IMR-90 (cell line): ENCODE measurements at regions not wholly inside any gene's neighbourhood (a gene's known extent, or its start where the extent isn't known, plus 50 kb on each side); places are given as distances from the start of the nearest gene placed in this dataset.

ENCODE experiments used
- ATAC-seq: fragments of 200-7000 bp; cut with Tn5 transposase; 2 replicates; pipeline ENCODE4 v1.9.1; 2020; ENCODE audit warnings: low read depth, mild to moderate bottlenecking, moderate library complexity
- BruUV-seq: library from RNA; stranded (reverse); fragments of 400-500 nt; replicated peaks from 2 replicates; lab custom pipeline; 2021; lab: Mats Ljungman, UMichigan
- CTCF ChIA-PET: fragments of 300-600 bp; formaldehyde crosslinking; extraction: SDS; loops from one replicate; lab custom pipeline; 2021; ENCODE audit warnings: antibody characterized with exemption; lab: Yijun Ruan, JAX
- POLR2A ChIA-PET: fragments of 300-600 bp; sonication (Branson Sonifier 250); formaldehyde crosslinking; loops from one replicate; lab custom pipeline; 2022; ENCODE audit warnings: antibody characterized with exemption; ENCODE audit not compliant: unreplicated experiment; lab: Charles Lee
- DNase-seq: peaks from one replicate; pipeline ENCODE4 v3.0.0; 2013
- H2AFZ ChIP-seq: replicated peaks from 2 replicates; pipeline ENCODE3; 2013; ENCODE audit warnings: low read length, mild to moderate bottlenecking; ENCODE audit not compliant: poor library complexity
- H2AK5ac ChIP-seq: 2 replicates; pipeline ENCODE4 v1.6.1; 2013; ENCODE audit warnings: low read depth, low read length, inconsistent platforms
- H2AK9ac ChIP-seq: replicated peaks from 2 replicates; pipeline ENCODE3; 2013; ENCODE audit warnings: mild to moderate bottlenecking, low read depth, low read length, moderate library complexity; ENCODE audit not compliant: poor library complexity
- H2BK120ac ChIP-seq: 2 replicates; pipeline ENCODE4 v1.6.1; 2013; ENCODE audit warnings: low read depth, low read length, inconsistent platforms
- H2BK15ac ChIP-seq: 3 replicates; pipeline ENCODE4 v1.6.1; 2013; ENCODE audit warnings: low read depth, low read length, inconsistent platforms
- H2BK20ac ChIP-seq: 2 replicates; pipeline ENCODE4 v1.6.1; 2013; ENCODE audit warnings: low read depth, mild to moderate bottlenecking, inconsistent platforms, low read length, moderate library complexity
- H2BK5ac ChIP-seq: 2 replicates; pipeline ENCODE4 v1.6.1; 2013; ENCODE audit warnings: mild to moderate bottlenecking, low read depth, low read length, inconsistent platforms; ENCODE audit not compliant: poor library complexity, severe bottlenecking
- H3K14ac ChIP-seq: replicated peaks from 2 replicates; pipeline ENCODE4 v1.6.1; 2013; ENCODE audit warnings: low read depth, low read length, inconsistent platforms
- H3K18ac ChIP-seq: 2 replicates; pipeline ENCODE4 v1.6.1; 2013; ENCODE audit warnings: low read depth, low read length, control low read depth
- H3K23ac ChIP-seq: 2 replicates; pipeline ENCODE4 v1.6.1; 2013; ENCODE audit warnings: low read depth, low read length, inconsistent platforms
- H3K27ac ChIP-seq: 2 replicates; pipeline ENCODE4 v1.5.1; 2013; ENCODE audit warnings: mild to moderate bottlenecking, control low read depth, low read length; ENCODE audit not compliant: insufficient read depth
- H3K27me3 ChIP-seq: 2 replicates; pipeline ENCODE4 v1.6.1; 2013; ENCODE audit warnings: low read length; ENCODE audit not compliant: control insufficient read depth, insufficient read depth
- H3K36me3 ChIP-seq: 2 replicates; pipeline ENCODE4 v1.6.1; 2013; ENCODE audit warnings: low read length, mixed read lengths; ENCODE audit not compliant: control insufficient read depth, insufficient read depth
- H3K4ac ChIP-seq: 2 replicates; pipeline ENCODE4 v1.6.1; 2013; ENCODE audit warnings: low read depth, low read length, inconsistent platforms
- H3K4me1 ChIP-seq: 2 replicates; pipeline ENCODE4 v1.6.1; 2013; ENCODE audit warnings: low read length, mixed read lengths; ENCODE audit not compliant: control insufficient read depth, insufficient read depth
- H3K4me2 ChIP-seq: 2 replicates; pipeline ENCODE4 v1.6.1; 2013; ENCODE audit warnings: low read depth, mild to moderate bottlenecking, control low read depth, low read length, moderate library complexity
- H3K4me3 ChIP-seq: 2 replicates; pipeline ENCODE4 v1.5.1; 2013; ENCODE audit warnings: low read depth, mild to moderate bottlenecking, control low read depth, low read length, moderate library complexity; ENCODE audit not compliant: insufficient read depth
- H3K56ac ChIP-seq: 2 replicates; pipeline ENCODE4 v1.6.1; 2013; ENCODE audit warnings: low read length, inconsistent platforms; ENCODE audit not compliant: insufficient read depth; ENCODE audit errors: extremely low read depth
- H3K79me1 ChIP-seq, 2 experiments: 2 replicates each; pipeline ENCODE4 v1.6.1; 2013; ENCODE audit warnings: low read length in 2 of 2, inconsistent platforms in 1 of 2, low read depth in 1 of 2
- H3K9ac ChIP-seq: 2 replicates; pipeline ENCODE4 v1.6.1; 2013; ENCODE audit warnings: low read depth, low read length, control low read depth
- H3K9me1 ChIP-seq: 2 replicates; pipeline ENCODE4 v1.6.1; 2013; ENCODE audit warnings: low read length, inconsistent platforms; ENCODE audit not compliant: insufficient read depth
- H3K9me3 ChIP-seq: 2 replicates; pipeline ENCODE4 v1.6.1; 2013; ENCODE audit warnings: low read length; ENCODE audit not compliant: control insufficient read depth, insufficient read depth
- H4K20me1 ChIP-seq: 2 replicates; pipeline ENCODE4 v1.6.1; 2013; ENCODE audit warnings: low read length, inconsistent platforms; ENCODE audit not compliant: insufficient read depth
- H4K5ac ChIP-seq: 2 replicates; pipeline ENCODE4 v1.6.1; 2013; ENCODE audit warnings: mild to moderate bottlenecking, low read depth, low read length, control low read depth
- H4K8ac ChIP-seq, 2 experiments: 2 replicates each; pipeline ENCODE4 v1.6.1; 2013; ENCODE audit warnings: low read depth in 2 of 2, low read length in 2 of 2, control low read depth in 1 of 2, inconsistent platforms in 1 of 2
- H4K91ac ChIP-seq: 2 replicates; pipeline ENCODE4 v1.6.1; 2013; ENCODE audit warnings: low read depth, low read length, inconsistent platforms; ENCODE audit not compliant: insufficient read depth
- CEBPB ChIP-seq: IDR thresholded peaks from 2 replicates; pipeline ENCODE4 v1.6.1; 2012; ENCODE audit warnings: low read depth, low read length, improper control_type of control experiment
- CHD1 ChIP-seq: IDR thresholded peaks from 2 replicates; pipeline ENCODE4 v1.6.1; 2012; ENCODE audit warnings: low read depth, low read length, improper control_type of control experiment
- CTCF ChIP-seq: conservative IDR thresholded peaks from 2 replicates; pipeline ENCODE4 v1.5.1; 2012; ENCODE audit warnings: mild to moderate bottlenecking, low read depth, low read length, improper control_type of control experiment
- FOS ChIP-seq: fragments of 150-350 bp; IDR thresholded peaks from 2 replicates; pipeline ENCODE4 v1.6.1; 2016; ENCODE audit warnings: low read depth, low read length
- MAFK ChIP-seq: IDR thresholded peaks from 2 replicates; pipeline ENCODE4 v1.6.1; 2012; ENCODE audit warnings: low read depth, low read length, improper control_type of control experiment
- MXI1 ChIP-seq: IDR thresholded peaks from 2 replicates; pipeline ENCODE4 v1.6.1; 2012; ENCODE audit warnings: low read depth, mild to moderate bottlenecking, low read length, moderate library complexity, borderline replicate concordance
- POLR2A ChIP-seq: IDR thresholded peaks from 2 replicates; pipeline ENCODE4 v1.6.1; 2012; ENCODE audit warnings: mild to moderate bottlenecking, low read depth, low read length
- RAD21 ChIP-seq: IDR thresholded peaks from 2 replicates; pipeline ENCODE4 v1.6.1; 2012; ENCODE audit warnings: low read length, improper control_type of control experiment
- RFX5 ChIP-seq: IDR thresholded peaks from 2 replicates; pipeline ENCODE4 v1.8.0; 2012; ENCODE audit warnings: low read depth, mild to moderate bottlenecking, low read length, moderate library complexity
- SMC3 ChIP-seq: fragments of 150-350 bp; IDR thresholded peaks from 2 replicates; pipeline ENCODE4 v1.6.1; 2016; ENCODE audit warnings: low read depth, mild to moderate bottlenecking, antibody characterized with exemption, low read length, moderate library complexity
- USF2 ChIP-seq: fragments of 150-350 bp; IDR thresholded peaks from 2 replicates; pipeline ENCODE4 v1.6.1; 2017; ENCODE audit warnings: mild to moderate bottlenecking, antibody characterized with exemption, low read length, low read depth
- WGBS, 2 experiments: methylation state at CpG; one replicate each; pipeline versions ENCODE4 v1.1.5 to v1.1.7; 2013; ENCODE audit warnings: missing lambda C conversion rate in 2 of 2; ENCODE audit not compliant: insufficient read length in 1 of 2; ENCODE audit errors: extremely low coverage in 2 of 2; 5-methylcytosine and 5-hydroxymethylcytosine counted together
- dilution Hi-C: fragments of 300-500 bp; cut with HindIII; formaldehyde crosslinking; loops from one replicate; pipeline ENCODE4 v1.14.3; 2018; ENCODE audit warnings: low sequenced_read_pairs; ENCODE audit not compliant: unreplicated experiment
- in situ Hi-C: fragments of 300-500 bp; cut with MboI; formaldehyde crosslinking; loops from 3 replicates; pipeline ENCODE4 v1.14.3; 2019; ENCODE audit warnings: low sequenced_read_pairs, inconsistent platforms, mixed read lengths
- intact Hi-C: fragments of 100-400 bp; cut with micrococcal nuclease; formaldehyde crosslinking; loops from 2 replicates; pipeline ENCODE4 v1.10.0; 2022

- Histone ChIP-seq H3K4me1 (no peaks in the 10 kb centered on the region), H3K4me2 (no peak overlapping the region), H3K4me3 (no peak overlapping the region), H3K36me3 (no peaks in the 10 kb centered on the region), H3K9ac (no peak overlapping the region), H3K14ac (no peak overlapping the region), H3K9me3 (no peaks in the 10 kb centered on the region), H2BK120ac (no peak overlapping the region), H2AK9ac (no peak overlapping the region), H3K56ac (no peak overlapping the region), H2BK20ac (no peak overlapping the region), H3K9me1 (no peaks in the 10 kb centered on the region), H2AK5ac (no peak overlapping the region), H2BK5ac (no peak overlapping the region), H3K18ac (no peak overlapping the region), H2AFZ (no peak overlapping the region), H3K79me1 (no peaks in the 10 kb centered on the region), H2BK15ac (no peak overlapping the region), H4K8ac (no peak overlapping the region), H4K5ac (no peak overlapping the region), H4K91ac (no peak overlapping the region), H3K23ac (no peak overlapping the region), H3K4ac (no peak overlapping the region), H3K27me3 (no peaks in the 10 kb centered on the region), H4K20me1 (no peaks in the 10 kb centered on the region), H3K27ac (no peak overlapping the region)
- in situ Hi-C loops: no loop called here
- POLR2A ChIA-PET: no interaction called here
- TF ChIP-seq USF2 (no peak), CEBPB (no peak), CHD1 (no peak), RFX5 (no peak), POLR2A (no peak), MAFK (no peak), MXI1 (no peak), CTCF (no peak), SMC3 (no peak), FOS (no peak), RAD21 (no peak)
- no peak for DNase-seq
- no CpG with 5 or more reads among the region's 3 CpGs for WGBS, 2 experiments
- intact Hi-C loops: no loop called here
- CTCF ChIA-PET: no interaction called here
- no peak for ATAC-seq
- dilution Hi-C loops: no loop called here
- no TSS peak for BruUV-seq
Measured at GRCh38 chr3:103077910-103078309, 643.1 kb downstream of the ZPLD1 start.
